HG02981 (cell line): ENCODE measurements at regions not wholly inside any gene's neighbourhood (a gene's known extent, or its start where the extent isn't known, plus 50 kb on each side); places are given as distances from the start of the nearest gene placed in this dataset.
A peak's percentile ranks its signal among the peaks of the same experiment; 100 is the strongest.

Source experiments
- ATAC-seq: cut with Tn5 transposase; IDR thresholded peaks from one replicate; pipeline ENCODE4 v1.9.1; 2021; ENCODE audit warnings: mild to moderate bottlenecking, moderate library complexity; ENCODE audit not compliant: unreplicated experiment

DNA sequence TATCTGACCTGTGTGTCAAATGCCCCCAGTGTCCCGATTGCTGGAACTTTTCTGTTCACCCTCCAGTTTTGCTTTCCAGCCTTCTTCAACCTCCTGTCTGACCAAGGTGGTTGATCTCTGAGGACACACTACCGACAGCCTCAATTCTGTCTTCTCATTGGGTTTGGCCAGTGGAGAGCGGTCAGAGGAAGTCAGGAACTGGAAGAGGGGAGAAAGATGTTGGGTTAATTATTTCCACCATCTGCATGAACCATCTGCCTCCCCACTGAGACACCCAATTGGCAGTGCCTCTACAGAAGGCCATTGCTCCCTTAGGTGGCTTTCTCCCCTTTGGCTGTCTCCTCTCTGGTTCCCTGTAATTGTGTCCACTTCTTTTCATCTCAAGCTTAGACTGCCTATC is 154.3 kb upstream of the RAI14 start:
- no peak for ATAC-seq

DNA sequence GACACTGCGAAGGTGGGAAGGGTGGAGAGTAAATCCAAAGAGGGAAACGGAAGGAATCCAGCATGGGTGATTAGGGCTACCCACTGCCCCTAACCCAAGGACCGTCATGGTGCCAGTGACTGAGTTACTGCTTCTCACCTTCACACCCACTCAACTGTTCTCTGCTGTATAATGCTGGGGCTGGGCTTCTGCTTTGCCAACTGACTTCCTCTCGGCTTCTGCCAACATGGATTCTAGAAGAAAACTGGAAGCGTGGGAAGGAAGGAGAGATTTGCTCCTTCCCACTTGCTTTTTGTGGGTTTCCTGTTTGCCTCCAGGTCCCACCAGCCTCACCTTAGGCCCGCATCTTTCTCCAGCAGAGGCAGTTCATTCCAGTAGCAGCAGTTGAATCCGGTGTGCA is 153.5 kb upstream of the RAI14 start:
- ATAC-seq: no peak

DNA sequence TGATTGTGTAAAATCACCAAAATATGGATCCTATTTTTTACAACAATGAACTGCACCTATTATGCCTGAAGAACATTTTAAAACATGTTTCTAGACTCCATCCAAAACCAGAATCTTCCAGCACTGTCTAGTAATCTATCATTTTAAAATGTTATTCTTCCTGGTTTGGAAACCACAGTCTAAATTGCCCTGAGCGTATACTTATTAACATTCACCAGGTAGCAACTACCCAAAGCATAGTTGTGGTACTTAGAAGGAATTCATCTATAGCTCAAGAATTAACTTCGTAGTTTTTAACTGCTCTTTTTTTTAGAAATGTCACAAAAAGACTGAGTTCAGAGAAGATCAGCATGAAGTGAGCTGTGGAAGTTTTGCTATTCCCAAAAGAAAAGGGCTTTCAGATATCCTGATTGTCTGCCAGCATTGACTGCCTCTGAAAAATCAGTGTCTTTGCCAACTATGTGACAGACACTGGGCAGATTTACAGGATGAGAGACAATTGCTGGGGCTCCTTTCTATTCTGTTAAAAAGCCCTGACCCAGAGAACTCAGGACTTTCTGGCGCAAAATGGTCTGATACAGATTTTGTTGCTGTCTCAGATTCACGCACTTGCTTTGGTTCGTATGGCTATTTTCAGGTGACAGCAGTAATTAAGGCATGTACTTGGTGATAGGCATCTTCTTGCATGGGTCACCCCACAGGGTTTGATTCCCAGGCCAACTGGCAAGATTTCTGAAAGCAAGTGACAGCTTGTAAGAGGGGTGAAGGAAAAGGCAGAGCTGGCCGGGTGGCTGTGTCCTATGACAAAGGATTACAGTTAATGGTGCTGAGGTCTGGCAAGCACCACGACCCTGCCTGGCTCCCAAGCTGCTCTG is 152.5 kb upstream of the RAI14 start:
- ATAC-seq: no peak

DNA sequence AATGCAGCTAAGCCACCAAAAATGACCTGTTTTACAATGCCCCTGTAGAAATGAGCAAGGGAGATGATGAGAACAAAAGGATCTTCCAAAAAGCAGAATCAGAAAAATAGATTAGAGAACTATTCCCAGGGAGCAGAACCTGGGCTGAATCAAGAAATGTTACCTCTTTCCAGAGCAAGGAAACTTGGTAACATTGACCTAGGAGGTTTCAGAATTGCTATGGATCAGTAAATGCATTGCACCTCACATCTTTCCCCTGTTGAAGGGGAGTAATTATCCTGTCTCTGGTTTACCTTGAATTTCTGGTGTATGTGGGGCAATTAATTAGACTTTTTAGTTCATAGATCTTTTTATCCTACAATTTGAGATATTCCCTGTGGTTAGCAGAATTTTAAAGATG is 151.2 kb upstream of the RAI14 start:
- no peak for ATAC-seq

DNA sequence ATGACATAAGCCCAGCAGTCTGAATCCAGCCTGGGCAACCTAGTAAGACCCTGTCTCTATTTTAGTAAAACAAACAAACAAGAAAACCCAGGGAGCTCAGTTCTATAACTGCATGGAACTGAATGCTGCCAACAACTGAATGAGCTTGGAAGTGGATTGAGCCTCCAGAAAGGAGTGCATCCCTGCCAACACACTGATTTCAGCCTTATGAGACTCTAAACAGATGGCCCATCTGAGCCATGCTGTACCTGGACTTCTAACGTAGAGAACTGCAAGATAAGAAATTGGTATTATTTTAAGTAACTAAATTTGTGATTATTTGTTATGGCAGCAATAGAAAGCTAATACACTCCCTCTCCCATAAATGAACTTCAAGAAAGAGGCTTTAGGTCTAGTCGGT is 150.4 kb upstream of the RAI14 start:
- no peak for ATAC-seq

DNA sequence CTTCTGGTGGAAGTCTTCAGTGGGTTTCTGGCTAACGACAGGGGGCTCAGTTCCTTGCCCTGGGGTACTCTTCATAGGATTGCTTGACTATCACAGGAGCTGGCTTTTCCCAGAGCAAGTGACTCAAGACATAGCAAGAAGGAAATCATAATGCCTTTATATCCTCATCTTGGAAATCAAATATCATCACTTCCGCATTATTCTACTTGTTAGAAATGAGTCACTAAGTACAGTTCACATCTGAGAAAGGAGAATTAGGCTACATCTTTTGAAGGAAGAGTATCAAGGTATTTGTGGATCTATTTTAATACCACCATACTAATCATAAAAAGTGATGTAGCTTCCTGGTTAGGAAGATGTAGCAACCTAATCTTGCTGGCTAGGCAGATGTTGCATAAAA is 148.2 kb upstream of the RAI14 start:
- ATAC-seq: no peak

DNA sequence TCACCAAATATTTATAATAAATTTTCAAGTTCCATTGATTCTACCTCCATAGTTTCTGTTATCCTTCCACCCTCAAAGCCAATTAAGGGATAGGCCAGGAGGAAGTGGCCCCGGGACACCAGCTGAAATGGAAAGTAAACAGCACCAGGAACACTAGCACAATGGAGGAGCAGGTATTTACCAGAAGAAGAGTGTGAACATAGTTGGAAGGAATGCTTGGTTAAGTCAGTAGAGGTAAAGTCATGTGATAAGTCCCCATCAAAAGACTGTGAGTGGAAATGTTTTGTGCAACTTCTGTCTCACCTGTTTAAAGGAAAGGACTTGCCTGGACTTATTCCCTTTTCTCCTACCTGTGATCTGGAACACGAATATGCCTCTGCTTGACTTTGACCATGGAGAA is 146.7 kb upstream of the RAI14 start:
- ATAC-seq: no peak

DNA sequence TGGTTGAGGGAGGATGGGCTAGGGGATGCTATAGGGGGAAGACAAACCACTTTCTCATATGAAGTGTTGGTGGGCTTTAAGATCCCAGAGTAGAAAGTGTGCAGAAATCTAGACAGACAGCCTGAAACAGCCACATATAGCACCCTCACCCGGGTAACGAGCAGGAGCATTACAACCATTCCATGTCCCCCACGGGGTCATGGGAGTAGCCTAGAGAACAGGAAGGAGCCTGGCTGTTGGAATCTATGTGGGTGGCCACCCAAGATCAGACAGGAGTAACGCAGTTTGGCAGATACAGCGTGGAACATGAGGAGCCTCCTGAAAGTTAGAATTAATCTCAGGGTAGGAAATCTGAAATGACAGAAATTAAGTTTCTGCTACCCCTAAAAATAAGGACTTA is 146.1 kb upstream of the RAI14 start:
- ATAC-seq: no peak

DNA sequence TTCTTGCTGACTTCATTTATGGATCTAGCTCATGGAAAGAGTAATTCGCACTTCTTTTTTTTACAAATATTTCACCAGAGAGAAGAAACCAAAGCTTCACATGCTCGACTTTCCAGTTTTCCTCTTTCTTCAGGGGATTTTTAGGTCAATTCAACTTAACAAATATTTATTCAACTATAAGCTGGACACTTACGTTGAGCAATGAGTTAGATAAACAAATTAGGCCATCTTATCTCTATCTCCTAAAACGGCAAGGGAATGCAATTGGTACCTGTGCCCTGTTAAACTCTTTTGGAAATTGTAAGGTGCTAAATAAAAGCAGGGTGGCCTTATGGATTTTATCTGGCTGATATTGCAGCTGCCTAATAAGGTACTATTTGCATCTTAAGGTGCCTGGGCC is 145.1 kb upstream of the RAI14 start:
- ATAC-seq: no peak

DNA sequence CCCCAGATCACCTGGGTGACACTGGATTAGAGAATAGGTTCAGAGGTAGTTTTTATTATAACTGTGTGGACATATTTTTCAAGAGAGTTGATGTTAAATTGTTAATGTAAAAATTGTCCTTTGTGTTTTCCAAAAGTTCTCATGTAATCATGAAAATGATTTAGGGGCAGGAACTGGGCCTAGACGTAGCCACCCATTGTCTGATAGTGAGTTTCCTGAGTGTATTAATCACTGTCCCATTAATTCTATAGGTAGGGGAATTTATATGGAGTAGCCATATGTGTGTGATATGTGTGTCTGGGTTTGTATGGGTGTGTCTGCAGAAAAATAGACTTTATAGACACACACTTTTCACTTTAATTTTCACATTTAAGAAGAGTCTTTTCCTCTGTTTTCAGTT is 144.6 kb upstream of the RAI14 start:
- ATAC-seq: no peak

DNA sequence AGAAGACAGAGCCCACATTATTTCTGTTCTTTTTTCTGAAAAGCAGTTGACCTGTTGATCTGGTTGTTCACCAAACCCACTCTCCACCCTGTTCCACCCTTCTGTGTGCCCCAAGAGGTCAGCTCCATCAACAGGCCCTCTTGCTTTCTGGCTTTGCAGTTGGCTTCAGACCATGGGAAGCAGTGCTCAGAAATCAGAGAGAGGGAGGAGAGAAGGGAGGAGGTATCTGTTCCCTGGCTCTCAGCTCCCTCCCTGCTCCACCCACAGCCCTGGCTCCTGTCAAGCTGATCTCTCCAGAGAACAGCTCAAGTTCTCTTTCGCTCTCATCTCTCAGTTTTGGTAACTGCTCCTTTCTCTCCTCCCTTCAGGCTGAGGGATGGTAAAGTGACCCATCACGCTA is 144.2 kb upstream of the RAI14 start:
- ATAC-seq: no peak

DNA sequence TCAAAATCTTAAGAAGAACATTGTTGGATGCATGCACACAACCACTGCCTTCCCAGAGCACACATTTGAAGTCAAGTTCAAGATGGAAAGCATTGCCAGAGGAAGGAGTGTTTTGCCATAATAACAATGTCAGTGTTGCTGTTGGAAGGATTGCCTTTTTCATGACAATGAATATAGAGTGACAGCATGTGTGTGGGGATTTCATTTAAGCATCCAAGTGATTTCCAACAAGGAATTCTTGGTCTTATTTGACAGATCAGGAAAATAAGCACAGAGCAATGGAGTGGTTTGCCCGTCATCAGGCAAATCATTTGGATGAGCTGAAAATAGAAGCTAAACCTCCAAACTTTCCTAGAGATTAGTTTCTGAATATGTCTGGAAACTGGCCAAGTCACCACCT is 140.0 kb upstream of the RAI14 start:
- ATAC-seq: no peak

DNA sequence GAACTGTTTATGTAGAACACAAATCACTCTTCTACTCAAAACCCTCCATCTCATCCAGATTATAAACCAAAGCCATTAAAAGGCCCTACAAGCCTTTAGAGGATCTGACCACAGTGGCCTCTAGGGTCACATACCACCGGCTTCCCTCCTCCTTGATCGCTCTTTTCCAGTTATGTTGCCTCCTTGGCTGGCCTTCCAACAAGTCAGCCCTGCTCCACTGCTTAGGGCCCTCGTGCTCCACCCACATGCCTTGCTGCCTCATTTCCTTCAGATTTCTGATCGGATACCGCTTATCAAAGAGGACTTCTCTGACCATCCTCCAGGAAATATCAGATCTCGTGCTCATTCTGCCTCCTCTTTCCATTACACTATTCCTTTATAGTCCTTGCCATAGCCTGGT is 139.4 kb upstream of the RAI14 start:
- no peak for ATAC-seq

DNA sequence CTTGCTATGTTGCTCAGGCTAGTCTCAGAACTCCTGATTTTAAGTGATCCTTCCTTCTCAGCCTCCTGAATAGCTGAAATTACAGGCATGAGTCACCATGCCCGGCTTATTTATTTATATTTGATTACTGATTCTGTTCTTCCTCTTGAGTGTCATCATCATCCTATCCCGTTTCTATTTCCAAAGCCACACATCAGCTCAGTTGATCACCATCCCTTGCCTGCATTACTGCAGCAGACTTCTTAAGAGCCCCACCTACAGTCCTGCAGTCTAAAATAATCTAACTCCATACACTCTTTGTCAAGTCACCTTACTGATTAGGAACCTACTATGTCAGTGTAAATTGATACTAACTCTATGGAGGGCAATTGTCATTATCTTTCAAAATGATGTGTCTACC is 138.9 kb upstream of the RAI14 start:
- ATAC-seq: no peak

DNA sequence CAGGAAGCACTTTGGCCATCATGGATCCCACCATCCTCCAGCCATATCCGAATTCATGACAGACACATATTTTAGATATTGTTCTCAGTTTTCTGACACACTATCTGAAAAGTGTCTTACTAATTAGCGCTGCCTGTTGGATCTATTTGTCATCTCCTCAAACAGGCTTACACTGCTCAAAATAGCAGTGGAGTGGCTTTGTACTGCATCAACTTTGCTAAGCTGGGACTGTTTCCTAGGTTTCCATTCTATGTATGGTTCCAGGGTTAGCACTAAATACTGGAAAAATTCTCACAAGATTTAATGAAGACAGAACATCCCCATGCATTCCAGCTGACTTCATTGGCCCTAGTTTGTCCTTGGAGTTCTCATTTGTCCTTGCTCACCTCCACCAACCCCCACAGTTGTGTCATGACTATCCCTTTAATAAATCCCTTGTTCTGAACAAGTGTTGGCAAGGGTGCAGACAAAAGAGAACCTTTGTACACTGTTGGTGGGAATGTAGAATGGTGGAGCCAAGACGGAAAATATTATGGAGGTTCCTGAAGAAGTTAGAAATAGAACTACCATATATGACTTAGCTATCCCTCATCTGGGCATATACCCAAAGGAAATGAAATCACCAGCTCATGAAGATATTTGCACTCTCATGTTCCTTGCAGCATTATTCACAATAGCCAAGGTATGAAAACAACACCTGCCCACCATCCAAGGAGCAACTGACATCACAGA is 136.5 kb upstream of the RAI14 start:
- ATAC-seq: no peak

DNA sequence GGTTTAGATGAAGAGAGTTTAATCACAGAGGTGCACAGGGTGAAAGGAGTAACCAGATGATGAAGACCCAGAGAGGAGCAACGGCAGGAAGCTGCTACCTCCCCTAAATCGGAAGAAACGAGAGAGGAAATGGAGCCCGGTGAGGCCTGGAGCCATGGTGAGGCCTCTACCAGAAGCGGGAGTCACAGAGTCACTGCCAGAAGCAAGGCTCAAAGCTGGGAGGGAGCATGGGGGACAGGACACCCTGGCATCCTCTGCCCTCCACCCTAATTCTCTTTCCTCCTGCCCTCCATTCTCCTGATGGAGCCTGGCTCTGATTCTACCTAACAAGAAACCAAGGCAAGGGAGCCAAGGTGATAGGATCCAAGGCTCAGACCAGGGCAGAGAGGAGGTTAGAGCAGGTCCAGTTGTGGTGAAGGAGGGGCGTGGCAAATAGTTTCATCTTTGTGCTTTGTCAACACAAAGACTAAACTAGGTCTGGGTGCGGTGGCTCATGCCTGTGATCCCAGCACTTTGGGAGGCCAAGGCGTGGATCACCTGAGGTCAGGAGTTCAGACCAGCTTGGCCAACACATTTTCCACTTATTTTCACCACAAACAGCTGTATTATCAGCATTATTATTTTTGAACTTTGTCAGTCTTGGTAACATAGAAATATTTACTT is 134.4 kb upstream of the RAI14 start:
- ATAC-seq: no peak

DNA sequence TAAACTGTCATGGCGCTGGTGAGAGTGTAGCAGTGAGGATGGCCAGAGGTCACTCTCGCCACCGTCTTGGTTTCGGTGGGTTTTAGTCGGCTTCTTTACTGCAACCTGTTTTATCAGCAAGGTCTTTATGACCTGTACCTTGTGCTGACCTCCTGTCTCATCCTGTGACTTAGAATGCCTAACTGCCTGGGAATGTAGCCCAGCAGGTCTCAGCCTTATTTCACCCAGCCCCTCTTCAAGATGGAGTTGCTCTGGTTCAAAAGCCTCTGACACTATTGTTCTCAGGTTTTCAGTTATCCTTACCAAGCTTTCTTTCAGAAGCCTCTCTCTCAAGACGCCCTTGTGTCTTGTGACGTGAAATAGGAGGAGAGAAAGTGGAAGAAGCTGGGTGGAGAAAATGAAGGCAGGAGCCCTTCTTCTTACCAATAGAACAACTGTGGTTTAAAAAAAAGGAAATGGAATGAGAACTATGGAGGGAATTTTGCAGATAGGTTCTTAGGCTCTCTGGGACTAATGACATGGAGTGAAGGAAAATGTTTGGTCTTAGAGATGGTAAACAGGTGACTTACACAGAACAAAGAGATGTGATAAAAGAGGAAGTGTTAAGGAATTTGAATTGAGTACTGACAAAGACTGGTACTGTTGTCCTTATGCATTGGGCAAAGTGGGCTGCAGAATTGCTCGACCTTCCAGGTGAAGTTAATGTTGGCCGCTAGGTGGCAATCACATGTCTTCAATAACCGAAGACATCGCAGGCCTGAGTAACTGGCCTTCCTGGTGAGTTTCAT is 133.3 kb upstream of the RAI14 start:
- ATAC-seq: peak; percentile 89

DNA sequence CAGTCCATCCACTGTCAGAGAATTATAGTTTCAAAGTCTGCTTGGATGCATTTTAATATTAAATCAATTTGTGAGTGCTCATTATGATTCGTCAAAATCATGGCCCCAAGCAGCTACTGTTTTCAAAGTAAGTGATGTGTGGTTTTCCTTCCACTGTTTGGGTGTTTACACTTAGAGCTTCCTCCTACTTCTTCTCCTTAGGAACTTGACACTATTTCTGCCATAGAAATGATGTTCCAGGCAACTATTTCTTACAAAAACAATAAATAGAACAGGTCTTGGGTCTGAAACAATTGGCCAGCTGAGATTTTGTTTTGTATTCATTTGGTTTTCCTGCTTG is 132.8 kb upstream of the RAI14 start:
- no peak for ATAC-seq

DNA sequence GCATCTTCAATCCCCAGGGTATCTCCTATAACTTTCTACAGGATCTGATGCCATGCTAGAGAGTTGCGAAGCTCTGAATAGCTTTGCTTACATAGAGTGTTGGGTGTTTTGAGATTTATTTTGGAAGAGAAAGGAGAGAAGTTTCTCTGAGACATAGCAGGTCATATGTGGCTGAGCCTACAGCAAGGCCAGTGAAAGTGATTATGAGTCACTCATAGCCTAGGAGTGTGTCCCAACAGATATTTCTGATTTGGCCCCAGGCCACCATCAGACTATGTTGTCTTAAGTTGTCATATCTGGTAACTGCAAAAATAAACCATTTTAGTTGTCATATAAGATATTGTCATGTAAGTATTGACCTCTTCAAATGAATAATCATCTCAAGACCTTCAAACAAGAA is 132.0 kb upstream of the RAI14 start:
- ATAC-seq: no peak

DNA sequence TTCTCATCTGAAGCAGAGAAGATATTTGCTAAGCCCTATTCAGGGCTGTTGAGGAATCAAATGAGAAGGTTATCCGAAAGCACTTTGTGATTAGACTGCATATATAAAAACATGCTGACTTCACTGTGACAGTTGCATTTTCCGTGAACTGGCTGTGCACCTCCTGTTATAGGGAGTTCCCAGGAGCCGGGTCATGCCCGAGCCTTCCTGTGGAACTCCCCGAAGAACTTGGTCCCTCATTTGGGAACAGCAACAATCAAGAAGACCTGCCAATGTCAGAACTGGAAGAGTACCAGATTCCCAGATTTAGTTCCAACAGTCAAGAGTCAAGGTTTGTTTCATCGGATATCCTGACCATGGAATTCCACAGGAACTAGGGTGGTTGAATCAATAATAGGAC is 130.4 kb upstream of the RAI14 start:
- no peak for ATAC-seq

DNA sequence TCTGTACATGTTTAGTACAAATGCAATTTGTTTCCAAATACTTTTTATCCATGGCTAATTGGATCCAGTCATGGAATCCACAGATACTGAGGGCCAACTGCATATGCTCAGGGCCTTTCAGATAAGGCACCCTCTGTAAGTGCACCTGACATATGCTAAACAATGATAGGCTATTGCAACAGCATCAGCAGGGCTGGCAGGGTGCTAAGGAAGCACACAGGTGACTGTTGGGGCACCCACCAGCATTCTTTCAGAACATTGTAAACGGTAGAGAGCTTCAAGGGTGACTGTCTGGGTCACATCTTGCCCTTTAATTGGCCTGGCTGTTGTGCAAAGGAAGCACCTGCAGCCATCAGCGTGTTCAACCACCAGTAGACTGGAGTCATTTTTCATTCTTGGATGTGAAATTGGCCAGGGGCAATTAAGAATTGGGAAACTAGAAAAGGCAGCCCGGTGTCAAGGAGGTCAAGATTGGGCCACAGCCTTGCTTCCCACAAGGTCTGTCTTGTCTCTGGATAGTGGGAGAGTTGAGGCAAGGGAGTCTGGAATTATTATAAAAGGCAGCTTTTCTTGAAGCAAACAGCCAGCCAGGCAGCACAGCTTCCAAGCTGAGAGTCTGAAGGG is 129.3 kb upstream of the RAI14 start:
- no peak for ATAC-seq
